ENCODE measurements at regions not wholly inside any gene's neighbourhood (a gene's known extent, or its start where the extent isn't known, plus 50 kb on each side); places are given as distances from the start of the nearest gene placed in this dataset.

DNA sequence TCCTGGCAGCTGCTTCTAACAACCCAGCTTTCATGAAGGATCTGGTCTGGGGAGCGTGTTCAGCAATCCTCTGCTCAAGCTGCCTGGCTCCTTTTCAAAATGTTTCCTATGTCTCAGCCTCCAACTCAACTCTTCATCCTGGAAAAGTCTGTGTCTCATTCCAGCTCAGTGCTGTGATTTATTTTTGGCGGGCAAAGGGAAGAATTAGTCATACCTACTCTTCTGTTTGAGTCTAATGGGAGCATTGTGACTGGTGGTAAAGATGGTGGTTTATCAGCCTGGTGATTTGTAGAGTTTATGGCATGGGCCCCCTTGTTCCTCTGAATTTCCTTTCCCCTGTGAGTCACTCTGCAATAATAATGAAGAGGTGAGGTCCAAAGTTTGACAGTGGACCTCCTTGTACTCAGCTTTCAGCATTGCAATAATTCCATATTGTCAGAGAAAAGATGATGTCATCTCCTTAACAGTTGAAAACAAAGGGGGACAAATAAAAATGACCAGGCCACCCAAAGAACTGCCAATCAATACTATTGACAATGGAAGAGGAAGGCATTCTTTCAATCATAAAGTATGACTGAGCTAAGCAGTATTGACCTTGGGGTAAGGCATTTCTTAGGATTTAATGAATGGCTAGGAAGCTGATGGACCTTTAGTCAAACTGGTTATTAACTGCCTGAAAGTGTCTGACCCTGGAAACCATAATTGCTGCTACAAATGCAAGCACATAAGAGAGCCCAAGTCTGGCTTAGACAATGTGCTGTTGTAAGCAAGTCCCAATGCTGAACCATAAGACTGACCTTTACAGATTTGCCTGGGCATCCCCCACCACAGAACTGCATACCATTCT is 204.7 kb upstream of the MCTP2 start:
- H3K36me3 ChIP-seq = no peaks in the 10 kb centered on the region
- H3K27ac ChIP-seq = no peak overlapping the region
- H3K9me3 ChIP-seq = no peaks in the 10 kb centered on the region
- peak in 1 of 8 donors; percentile 58 for ATAC-seq
- H3K4me1 ChIP-seq = no peaks in the 10 kb centered on the region
- DNase-seq = no peak
- 50 to 56% methylated on average over 2 of the region's 2 CpGs for WGBS, 2 donors
- intact Hi-C loops (cut with DNase I) = no loop called here
- TF ChIP-seq, protein P1, sequence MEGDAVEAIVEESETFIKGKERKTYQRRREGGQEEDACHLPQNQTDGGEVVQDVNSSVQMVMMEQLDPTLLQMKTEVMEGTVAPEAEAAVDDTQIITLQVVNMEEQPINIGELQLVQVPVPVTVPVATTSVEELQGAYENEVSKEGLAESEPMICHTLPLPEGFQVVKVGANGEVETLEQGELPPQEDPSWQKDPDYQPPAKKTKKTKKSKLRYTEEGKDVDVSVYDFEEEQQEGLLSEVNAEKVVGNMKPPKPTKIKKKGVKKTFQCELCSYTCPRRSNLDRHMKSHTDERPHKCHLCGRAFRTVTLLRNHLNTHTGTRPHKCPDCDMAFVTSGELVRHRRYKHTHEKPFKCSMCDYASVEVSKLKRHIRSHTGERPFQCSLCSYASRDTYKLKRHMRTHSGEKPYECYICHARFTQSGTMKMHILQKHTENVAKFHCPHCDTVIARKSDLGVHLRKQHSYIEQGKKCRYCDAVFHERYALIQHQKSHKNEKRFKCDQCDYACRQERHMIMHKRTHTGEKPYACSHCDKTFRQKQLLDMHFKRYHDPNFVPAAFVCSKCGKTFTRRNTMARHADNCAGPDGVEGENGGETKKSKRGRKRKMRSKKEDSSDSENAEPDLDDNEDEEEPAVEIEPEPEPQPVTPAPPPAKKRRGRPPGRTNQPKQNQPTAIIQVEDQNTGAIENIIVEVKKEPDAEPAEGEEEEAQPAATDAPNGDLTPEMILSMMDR (IDR thresholded peaks at IDR 0.05) = no peak
- H3K4me3 ChIP-seq = no peak overlapping the region
- H3K27me3 ChIP-seq = peaks cover 0 to 11% (median 0%) of the 10 kb centered on the region in 7 donors

GRCh38 chr15:94023531-94023930 is 207.8 kb upstream of the MCTP2 start:
- no peaks in the 10 kb centered on the region for H3K4me1 ChIP-seq
- no peak overlapping the region for H3K27ac ChIP-seq
- H3K4me3 ChIP-seq = no peak overlapping the region
- peak in 2 of 8 donors; percentile 16 to 35 for ATAC-seq
- DNase-seq = peak in 1 of 2 donors; percentile 21
- peaks cover 0 to 10% (median 0%) of the 10 kb centered on the region in 7 donors for H3K27me3 ChIP-seq
- WGBS, 2 donors = 69 to 70% methylated on average over 4 of the region's 4 CpGs
- intact Hi-C loops (cut with DNase I) = no loop called here
- H3K36me3 ChIP-seq = no peaks in the 10 kb centered on the region
- TF ChIP-seq, protein P1 (IDR thresholded peaks at IDR 0.05) = no peak
- H3K9me3 ChIP-seq = no peaks in the 10 kb centered on the region

DNA sequence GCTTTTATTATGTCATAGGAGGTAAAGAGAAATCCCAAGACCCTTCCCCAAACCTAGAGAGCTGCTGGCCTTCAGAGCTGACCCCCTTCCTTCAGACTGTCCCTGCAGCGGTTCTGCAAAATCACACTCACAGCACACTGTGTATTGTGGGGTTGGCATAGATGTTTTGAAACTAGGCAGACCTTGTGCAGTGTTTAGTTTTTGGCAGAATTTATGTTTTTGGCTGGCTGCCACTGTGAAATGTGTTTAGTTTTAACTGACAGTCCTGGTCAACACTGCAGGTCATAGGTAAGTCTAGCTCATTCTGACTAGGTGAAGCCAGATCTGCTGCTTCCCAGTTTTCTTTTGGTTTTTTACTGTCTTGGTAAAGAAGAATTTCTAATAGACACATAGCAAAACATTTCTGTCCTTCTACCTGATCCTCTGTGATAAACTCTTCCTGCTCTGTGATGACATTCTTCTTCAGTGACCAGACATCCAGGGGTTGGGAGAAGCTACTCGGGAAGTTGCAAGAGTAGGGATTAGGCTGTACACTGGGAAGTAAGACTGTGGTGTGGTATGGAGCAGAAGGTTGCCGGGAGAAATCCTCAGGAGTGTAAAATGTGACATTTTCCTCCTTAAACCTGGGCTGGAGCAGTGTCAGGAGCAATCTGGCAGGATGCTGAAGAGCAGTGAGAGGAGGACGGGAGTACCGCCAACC is 209.6 kb upstream of the MCTP2 start:
- H3K4me3 ChIP-seq = no peak overlapping the region
- H3K36me3 ChIP-seq = no peaks in the 10 kb centered on the region
- H3K27me3 ChIP-seq = peaks cover 0 to 3% (median 0%) of the 10 kb centered on the region in 7 donors
- no peaks in the 10 kb centered on the region for H3K9me3 ChIP-seq
- ATAC-seq = no peak
- H3K27ac ChIP-seq = no peak overlapping the region
- H3K4me1 ChIP-seq = no peaks in the 10 kb centered on the region
- 82 to 85% methylated on average over 5 of the region's 5 CpGs for WGBS, 2 donors
- intact Hi-C loops (cut with DNase I) = no loop called here
- TF ChIP-seq, protein P1 (IDR thresholded peaks at IDR 0.05) = no peak
- DNase-seq = no peak

- Histone ChIP-seq H3K27me3 (no peaks in the 10 kb centered on the region), H3K36me3 (no peaks in the 10 kb centered on the region), H3K27ac (no peak overlapping the region), H3K4me3 (no peak overlapping the region), H3K9me3 (peaks cover 0 to 3% (median 0%) of the 10 kb centered on the region in 11 donors), H3K4me1 (no peaks in the 10 kb centered on the region)
- DNase-seq (no peak), ATAC-seq (no peak)
- 91 to 94% methylated on average over 11 of the region's 11 CpGs for whole genome bisulfite sequencing, 2 donors
- intact Hi-C loops (cut with DNase I) = no loop called here
- TF ChIP-seq, protein P1 (IDR thresholded peaks at IDR 0.05) = no peak
Observed at GRCh38 chr15:94019062-94019461, 212.3 kb upstream of the MCTP2 start.

Measured in heart right ventricle (tissue), 16 donors.